ENCODE measurements at regions not wholly inside any gene's neighbourhood (a gene's known extent, or its start where the extent isn't known, plus 50 kb on each side); places are given as distances from the start of the nearest gene placed in this dataset.

DNA sequence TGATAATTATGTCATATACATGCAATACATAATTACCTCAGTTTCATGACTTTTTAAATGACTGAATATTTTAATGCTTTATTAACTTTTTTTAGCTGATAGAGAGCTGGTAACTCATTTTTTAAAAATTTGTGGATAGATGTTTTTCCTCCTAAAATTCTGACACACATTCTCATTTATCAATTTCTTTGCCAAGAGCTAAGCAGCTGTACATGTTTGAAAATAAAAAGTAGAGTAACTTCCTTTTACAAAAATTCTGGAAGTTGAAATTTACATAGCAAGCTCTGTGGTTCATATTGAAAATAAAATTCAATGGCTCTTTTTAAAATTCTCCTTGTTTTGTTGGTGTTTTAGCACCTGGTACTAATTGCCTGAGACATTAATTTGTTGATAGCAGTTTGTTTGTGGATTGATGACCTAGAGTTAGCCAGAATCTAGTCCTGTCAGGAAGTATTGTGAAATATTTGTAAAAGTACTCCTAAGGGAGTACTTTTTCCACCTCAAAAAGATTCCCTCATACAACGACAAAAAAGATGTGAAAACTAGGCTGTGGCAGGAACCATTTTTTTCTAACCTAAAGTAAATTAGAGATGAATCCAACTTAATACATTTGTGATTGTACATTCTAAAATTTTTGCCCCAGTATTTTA lies 621.8 kb downstream of the BCKDHB start:
- no peaks in the 10 kb centered on the region for H3K79me2 ChIP-seq (ENCODE audit: insufficient read depth, low read depth)
- H3K36me3 ChIP-seq (ENCODE audit: insufficient read depth): no peaks in the 10 kb centered on the region
- H2AFZ ChIP-seq (ENCODE audit: low read depth): no peak overlapping the region
- no peak overlapping the region for H3K4me3 ChIP-seq (IDR thresholded peaks at IDR 0.05; ENCODE audit: insufficient read depth, low read depth, low read length)
- no peaks in the 10 kb centered on the region for H3K27me3 ChIP-seq (ENCODE audit: insufficient read depth, low read depth)
- no peak overlapping the region for H3K4me2 ChIP-seq
- peaks cover 20% of the 10 kb centered on the region for H3K4me1 ChIP-seq (ENCODE audit: low read depth, poor library complexity, severe bottlenecking)
- H4K20me1 ChIP-seq (ENCODE audit: insufficient read depth): no peaks in the 10 kb centered on the region
- TF ChIP-seq, protein P1, sequence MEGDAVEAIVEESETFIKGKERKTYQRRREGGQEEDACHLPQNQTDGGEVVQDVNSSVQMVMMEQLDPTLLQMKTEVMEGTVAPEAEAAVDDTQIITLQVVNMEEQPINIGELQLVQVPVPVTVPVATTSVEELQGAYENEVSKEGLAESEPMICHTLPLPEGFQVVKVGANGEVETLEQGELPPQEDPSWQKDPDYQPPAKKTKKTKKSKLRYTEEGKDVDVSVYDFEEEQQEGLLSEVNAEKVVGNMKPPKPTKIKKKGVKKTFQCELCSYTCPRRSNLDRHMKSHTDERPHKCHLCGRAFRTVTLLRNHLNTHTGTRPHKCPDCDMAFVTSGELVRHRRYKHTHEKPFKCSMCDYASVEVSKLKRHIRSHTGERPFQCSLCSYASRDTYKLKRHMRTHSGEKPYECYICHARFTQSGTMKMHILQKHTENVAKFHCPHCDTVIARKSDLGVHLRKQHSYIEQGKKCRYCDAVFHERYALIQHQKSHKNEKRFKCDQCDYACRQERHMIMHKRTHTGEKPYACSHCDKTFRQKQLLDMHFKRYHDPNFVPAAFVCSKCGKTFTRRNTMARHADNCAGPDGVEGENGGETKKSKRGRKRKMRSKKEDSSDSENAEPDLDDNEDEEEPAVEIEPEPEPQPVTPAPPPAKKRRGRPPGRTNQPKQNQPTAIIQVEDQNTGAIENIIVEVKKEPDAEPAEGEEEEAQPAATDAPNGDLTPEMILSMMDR (conservative IDR thresholded peaks at IDR 0.05; ENCODE audit: low read depth, low read length): no peak
- H3K27ac ChIP-seq: no peak overlapping the region
- H3K9ac ChIP-seq: no peak overlapping the region

DNA sequence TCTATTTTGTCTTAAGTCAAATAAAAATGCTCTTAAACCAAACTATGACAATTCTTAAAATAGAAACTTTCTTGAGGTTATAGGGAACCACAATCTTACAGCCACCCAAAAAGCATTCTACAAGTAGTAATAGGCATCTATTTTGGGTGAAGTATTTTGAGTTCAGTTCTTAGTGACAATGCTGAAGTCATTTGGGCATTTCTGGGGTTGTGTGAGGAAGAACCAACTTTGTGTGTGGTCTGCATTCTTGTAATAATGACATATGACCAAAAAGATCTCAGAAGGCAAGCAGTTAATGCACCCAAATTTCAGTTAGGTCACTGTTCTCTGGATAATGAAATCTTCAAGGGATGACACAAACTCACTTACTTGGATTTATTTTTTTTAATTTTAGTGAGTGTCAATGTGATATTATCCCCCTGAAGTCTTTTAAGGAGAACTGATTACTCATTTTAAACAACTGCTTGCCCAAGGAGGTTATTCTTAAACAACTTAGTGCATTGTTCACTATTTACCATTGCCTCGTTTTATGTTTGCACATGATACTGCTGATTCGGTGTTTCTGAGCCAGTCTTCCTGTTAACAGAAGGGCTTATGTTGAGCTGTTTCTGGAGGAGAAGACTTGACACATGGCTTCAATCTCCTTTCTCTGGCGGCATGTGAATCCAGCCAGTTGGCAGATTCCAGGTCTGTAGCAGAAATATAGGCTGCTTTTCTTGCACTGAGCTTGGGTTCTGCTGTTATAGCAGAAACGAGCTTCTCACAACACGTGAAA lies 618.9 kb downstream of the BCKDHB start:
- peak overlapping the region; percentile 94 for H3K4me2 ChIP-seq
- peak overlapping the region; percentile 74 for H2AFZ ChIP-seq (ENCODE audit: low read depth)

DNA sequence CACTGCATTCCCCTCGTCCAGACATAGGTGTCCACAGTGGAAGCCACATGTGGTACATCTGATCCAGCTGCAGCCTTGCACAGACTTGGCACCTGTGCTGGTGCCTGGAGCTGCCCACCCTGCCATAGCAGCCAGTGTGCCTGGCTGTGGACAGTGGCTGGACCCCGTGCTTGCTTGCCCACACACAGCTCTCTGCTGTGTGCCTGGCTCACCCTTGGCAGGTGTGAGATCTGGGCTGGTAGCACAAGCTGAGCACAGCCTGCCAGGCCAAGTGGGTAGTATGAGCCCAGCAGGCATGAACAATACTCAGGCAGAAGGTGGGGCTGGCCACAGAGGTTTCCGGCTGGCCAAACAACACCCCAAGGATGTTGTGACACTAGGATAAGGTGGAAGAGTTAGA lies 614.4 kb downstream of the BCKDHB start:
- Histone ChIP-seq H3K9ac (no peak overlapping the region), H4K20me1 (ENCODE audit: insufficient read depth) (no peaks in the 10 kb centered on the region), H3K4me3 (IDR thresholded peaks at IDR 0.05; ENCODE audit: insufficient read depth, low read depth, low read length) (no peak overlapping the region), H3K27ac (no peak overlapping the region), H3K27me3 (ENCODE audit: insufficient read depth, low read depth) (no peaks in the 10 kb centered on the region), H3K4me1 (ENCODE audit: low read depth, poor library complexity, severe bottlenecking) (peaks cover 8% of the 10 kb centered on the region), H3K79me2 (ENCODE audit: insufficient read depth, low read depth) (no peaks in the 10 kb centered on the region), H3K4me2 (no peak overlapping the region), H2AFZ (ENCODE audit: low read depth) (no peak overlapping the region), H3K36me3 (ENCODE audit: insufficient read depth) (no peaks in the 10 kb centered on the region)
- TF ChIP-seq, protein P1 (conservative IDR thresholded peaks at IDR 0.05; ENCODE audit: low read depth, low read length): no peak

More for the DNA sequence above, 618.9 kb downstream of the BCKDHB start:
- no peaks in the 10 kb centered on the region for H3K79me2 ChIP-seq (ENCODE audit: insufficient read depth, low read depth)
- no peaks in the 10 kb centered on the region for H4K20me1 ChIP-seq (ENCODE audit: insufficient read depth)
- peak overlapping the region; percentile 93 for H3K9ac ChIP-seq
- no peak overlapping the region for H3K4me3 ChIP-seq (IDR thresholded peaks at IDR 0.05; ENCODE audit: insufficient read depth, low read depth, low read length)
- H3K27ac ChIP-seq: peak overlapping the region; percentile 99
- H3K27me3 ChIP-seq (ENCODE audit: insufficient read depth, low read depth): no peaks in the 10 kb centered on the region
- TF ChIP-seq, protein P1 (conservative IDR thresholded peaks at IDR 0.05; ENCODE audit: low read depth, low read length): no peak
- H3K4me1 ChIP-seq (ENCODE audit: low read depth, poor library complexity, severe bottlenecking): peaks cover 20% of the 10 kb centered on the region
- H3K36me3 ChIP-seq (ENCODE audit: insufficient read depth): no peaks in the 10 kb centered on the region

DNA sequence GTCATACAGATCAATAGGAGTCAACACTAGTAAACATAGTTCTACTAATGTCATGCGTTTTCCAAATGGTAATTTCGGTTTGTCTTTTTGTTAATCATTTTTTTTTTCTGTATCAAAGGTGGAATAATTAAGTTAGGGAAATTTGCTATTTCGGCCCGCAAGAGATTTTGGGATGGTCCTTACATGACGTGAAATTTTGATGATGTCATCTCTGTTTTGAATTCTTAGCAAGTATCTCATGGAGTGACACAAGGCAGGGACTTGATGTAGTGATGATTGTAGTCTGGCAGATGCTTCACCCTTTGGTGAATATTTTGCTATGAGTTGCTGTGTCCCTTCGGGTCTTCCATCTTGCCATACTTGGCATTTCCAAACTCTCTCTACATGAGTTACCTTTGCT lies 608.0 kb downstream of the BCKDHB start:
- Histone ChIP-seq H3K27me3 (ENCODE audit: insufficient read depth, low read depth) (no peaks in the 10 kb centered on the region), H4K20me1 (ENCODE audit: insufficient read depth) (no peaks in the 10 kb centered on the region), H3K4me3 (IDR thresholded peaks at IDR 0.05; ENCODE audit: insufficient read depth, low read depth, low read length) (no peak overlapping the region), H2AFZ (ENCODE audit: low read depth) (no peak overlapping the region), H3K4me2 (no peak overlapping the region), H3K36me3 (ENCODE audit: insufficient read depth) (no peaks in the 10 kb centered on the region), H3K9ac (no peak overlapping the region), H3K27ac (no peak overlapping the region), H3K79me2 (ENCODE audit: insufficient read depth, low read depth) (no peaks in the 10 kb centered on the region), H3K4me1 (ENCODE audit: low read depth, poor library complexity, severe bottlenecking) (no peaks in the 10 kb centered on the region)
- TF ChIP-seq, protein P1 (conservative IDR thresholded peaks at IDR 0.05; ENCODE audit: low read depth, low read length): no peak
